Uterus (tissue), 2 donors: ENCODE measurements at regions not wholly inside any gene's neighbourhood (a gene's known extent, or its start where the extent isn't known, plus 50 kb on each side); places are given as distances from the start of the nearest gene placed in this dataset.

ENCODE experiments used
- POLR2A ChIP-seq, 2 donors: fragments of 450-650 bp; IDR thresholded peaks; one replicate each; pipeline ENCODE4 v1.6.1; 2016; ENCODE audit warnings: antibody characterized with exemption in 2 of 2, mild to moderate bottlenecking in 1 of 2, moderate library complexity in 1 of 2
- TF ChIP-seq, protein P1 (sequence below), 4 experiments: fragments of 200-600 bp in 2 of 4; fragments of 450-650 bp in 2 of 4; sonication (generic) in 2 of 4; IDR thresholded peaks; one replicate each; pipeline ENCODE4 v1.5.1; 2016 to 2019; ENCODE audit warnings: antibody characterized with exemption in 4 of 4, mild to moderate bottlenecking in 2 of 4, moderate library complexity in 1 of 4

DNA sequence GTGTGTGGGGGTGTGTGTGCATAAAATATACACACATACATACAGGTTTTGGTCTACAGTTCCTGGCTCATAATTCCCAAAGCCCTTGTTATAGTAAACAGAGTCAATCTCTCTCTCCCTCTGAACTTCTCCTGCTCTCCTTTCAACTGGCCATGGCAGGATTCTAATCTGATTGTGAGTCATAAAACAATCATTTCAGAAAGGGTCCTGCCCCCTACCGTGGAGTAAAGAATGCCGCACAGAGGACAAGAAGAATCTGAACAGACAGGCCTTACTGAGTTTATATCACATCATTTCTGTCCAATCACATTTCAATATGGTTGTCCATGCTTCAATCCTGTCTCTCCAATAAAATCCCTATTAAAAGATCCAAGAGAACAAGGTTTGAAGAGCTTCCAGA is 416.9 kb downstream of the FRK start:
- TF ChIP-seq, protein P1, sequence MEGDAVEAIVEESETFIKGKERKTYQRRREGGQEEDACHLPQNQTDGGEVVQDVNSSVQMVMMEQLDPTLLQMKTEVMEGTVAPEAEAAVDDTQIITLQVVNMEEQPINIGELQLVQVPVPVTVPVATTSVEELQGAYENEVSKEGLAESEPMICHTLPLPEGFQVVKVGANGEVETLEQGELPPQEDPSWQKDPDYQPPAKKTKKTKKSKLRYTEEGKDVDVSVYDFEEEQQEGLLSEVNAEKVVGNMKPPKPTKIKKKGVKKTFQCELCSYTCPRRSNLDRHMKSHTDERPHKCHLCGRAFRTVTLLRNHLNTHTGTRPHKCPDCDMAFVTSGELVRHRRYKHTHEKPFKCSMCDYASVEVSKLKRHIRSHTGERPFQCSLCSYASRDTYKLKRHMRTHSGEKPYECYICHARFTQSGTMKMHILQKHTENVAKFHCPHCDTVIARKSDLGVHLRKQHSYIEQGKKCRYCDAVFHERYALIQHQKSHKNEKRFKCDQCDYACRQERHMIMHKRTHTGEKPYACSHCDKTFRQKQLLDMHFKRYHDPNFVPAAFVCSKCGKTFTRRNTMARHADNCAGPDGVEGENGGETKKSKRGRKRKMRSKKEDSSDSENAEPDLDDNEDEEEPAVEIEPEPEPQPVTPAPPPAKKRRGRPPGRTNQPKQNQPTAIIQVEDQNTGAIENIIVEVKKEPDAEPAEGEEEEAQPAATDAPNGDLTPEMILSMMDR (IDR thresholded peaks at IDR 0.05) = no peak
- TF ChIP-seq POLR2A (IDR thresholded peaks at IDR 0.05) = no peak
